GM18907 (cell line): ENCODE measurements at regions not wholly inside any gene's neighbourhood (a gene's known extent, or its start where the extent isn't known, plus 50 kb on each side); places are given as distances from the start of the nearest gene placed in this dataset.
A peak's percentile ranks its signal among the peaks of the same experiment; 100 is the strongest.
"Not testable (repeated sequence)": the region's sequence is repeated elsewhere in the genome, so short reads cannot be mapped to it uniquely, and the experiment has no call there.

Experiments used
- ATAC-seq: cut with Tn5 transposase; IDR thresholded peaks from one replicate; pipeline ENCODE4 v1.9.1; 2021; ENCODE audit warnings: mild to moderate bottlenecking, moderate library complexity; ENCODE audit not compliant: unreplicated experiment

DNA sequence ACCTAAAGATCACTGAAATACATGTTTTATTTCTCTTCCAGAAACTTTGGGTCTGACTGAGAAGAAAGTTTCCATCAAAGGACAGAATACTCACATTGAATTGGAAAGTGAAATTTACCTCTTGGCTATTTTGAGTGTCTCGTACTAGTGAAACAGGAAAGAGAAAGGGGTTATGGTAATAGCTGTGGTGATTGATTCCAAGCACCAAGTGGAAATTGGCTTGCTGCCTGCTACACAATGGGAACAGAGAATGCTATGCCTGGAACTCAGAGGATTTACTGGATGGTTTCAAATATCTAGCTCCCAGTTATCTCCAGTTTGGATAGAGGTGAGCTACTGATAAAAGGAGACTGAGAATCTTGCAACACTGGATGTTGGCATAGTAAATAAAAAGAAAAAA, 492.8 kb upstream of the FSIP2 start:
- no peak for ATAC-seq

DNA sequence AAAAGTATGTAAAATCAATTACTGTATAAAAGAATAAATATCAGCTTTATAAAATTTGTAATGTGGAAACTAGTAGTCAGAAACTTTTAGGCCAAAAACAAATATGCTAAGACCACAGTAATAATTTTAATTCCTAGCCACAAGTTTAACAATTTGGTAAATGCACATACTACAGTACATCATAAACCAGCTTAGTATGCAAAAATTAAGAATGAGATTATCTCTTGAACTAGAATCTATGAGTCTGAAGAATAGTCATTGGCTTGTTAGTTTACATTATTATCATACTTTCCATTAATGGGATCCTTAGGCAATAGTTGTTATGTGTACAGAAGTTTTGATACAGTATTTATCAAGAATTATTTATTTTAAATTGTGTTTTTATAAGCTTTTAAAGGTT, 491.9 kb upstream of the FSIP2 start:
- ATAC-seq: no peak

DNA sequence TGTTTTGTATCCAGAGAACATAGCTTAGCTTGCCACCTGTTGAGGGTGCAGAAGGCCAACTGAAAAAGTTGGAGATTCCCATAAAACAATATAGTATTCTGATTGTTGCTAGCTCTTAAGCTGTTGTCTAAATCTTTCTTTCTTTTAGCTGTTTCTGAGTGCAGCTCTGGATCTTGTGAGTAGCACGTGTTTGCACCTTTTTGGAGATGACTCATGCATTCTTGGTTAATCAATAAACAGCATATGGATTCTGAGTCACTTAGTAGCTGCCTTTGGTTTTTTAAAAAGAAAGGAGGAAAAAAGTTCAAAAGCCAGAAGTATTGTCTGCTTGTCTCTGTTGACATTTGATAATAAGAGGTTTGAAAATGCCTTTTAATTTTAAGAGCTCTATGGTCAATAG, 483.0 kb upstream of the FSIP2 start:
- ATAC-seq: peak; percentile 78

DNA sequence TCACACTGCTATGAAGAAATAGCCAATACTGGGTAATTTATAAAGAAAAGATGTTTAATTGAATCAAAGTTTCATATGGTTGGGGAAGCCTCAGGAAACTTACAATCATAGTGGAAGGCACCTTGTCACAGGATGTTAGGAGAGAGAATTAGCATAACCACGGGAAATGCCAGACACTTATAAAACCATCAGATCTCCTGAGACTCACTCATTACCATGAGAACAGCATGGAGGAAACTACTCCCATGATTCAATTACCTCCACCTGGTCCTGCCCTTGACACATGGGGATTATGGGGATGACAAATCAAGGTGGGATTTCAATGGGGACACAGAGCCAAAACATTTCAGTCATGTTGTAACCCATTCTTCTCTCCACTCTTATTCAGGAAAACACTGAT, 472.9 kb upstream of the FSIP2 start:
- no peak for ATAC-seq

DNA sequence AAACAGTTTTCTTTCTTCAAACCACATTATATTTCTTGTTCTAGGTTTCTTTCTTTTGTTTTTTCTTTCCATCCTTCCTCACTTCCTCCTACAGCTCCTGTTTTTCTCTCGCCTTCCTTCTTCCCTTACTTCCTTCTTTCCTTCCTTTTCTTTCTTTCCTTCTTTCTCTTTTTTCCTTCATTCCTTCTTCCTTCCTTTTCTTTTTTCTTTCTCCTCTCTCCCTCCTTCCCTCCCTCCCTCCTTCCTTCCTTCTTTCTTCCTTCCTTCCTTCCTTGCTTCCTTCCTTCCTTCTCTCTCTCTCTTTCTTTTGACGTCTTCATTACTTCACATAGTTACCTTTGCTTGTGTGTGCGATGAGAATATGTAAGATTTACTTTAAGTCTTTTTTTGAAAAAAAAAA, 470.0 kb upstream of the FSIP2 start:
- ATAC-seq: no peak

DNA sequence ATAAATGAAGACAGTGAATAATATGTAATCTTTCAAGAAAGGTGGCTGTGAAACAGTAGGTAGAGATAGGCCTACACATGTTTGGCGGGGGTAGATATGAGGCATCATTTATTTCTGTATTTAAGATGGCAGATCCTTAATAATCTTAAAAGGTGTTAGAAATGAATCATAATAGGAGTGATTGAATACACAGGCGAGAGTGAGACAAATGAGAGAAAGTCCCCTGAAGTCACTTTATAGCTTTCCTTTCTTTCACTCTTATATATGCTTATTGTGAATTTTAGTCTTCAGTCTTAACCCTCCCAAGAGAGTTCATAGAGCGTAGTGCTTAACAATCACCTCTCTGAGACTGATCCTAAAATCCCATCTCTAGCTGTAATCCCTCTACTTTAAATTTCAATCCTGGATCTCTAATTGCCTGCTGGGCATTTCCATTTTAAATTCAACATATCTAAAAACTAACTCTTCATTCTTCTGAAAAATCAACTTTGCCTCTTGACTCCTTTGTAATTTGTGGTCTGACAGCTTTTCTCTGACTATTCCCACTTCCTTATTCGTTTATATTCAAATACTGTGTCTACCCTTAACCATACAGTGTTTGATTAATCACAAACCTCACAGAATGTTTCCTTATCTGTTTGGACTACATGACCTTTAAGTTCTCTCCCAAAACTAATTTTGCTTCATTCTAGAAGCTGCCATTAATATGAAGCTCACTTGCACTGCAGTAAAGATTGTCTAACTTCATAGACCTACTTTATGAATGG, 463.7 kb upstream of the FSIP2 start:
- ATAC-seq: no peak

DNA sequence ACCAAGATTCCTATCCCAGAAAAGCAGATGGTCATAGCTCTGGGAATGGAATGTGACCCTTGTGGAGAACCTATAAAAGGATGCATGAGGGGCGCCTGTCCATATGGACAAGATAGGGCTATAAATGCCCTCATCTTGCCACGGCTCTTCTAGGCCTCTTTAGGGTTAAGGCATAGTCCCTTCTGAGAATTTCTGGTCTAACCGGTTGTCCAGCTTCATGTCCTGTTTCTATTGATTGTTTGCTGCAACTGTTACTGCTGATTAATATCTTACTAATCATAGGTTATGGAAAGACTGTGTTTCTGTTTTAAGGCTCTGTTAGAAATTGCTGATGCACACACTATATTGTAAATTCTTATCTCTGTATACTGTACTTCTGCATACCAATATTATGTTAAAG, 462.6 kb upstream of the FSIP2 start:
- not testable (repeated sequence) for ATAC-seq

DNA sequence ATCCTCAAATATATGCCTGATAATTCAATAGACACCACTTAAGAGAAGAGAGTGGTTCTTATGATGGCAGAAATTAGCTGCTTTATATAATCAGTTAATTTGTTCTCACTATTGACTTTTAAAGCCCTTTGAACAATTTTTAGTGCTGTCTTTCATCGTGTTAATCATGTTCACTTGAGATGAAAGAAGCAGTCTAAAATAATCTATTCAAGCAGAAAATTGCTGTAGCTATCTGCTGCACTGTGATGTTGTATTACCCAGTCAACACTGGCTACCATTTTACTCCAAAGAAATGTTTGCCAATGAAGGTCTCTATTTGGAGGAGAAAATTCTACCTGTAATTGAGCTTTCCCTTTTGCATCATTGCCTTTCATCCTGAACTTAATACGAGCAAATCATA, 459.8 kb upstream of the FSIP2 start:
- no peak for ATAC-seq

DNA sequence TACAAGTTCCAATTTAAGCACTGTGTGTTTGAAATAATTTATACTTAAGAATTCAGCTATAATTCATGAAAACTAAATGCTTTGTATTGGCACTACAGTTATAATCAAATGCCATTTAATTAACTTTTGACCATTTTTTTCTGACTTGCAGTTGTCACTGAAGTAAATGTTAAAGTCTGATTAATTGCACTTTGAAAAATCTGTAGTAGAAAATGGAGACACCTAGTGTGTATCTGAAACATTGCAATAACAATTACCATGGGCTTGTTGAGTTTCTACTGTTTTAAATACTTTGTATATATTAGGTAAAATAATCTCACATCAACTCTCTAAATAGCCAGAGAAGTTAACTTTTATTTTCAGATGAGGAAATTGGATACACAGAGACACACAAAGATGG, 458.6 kb upstream of the FSIP2 start:
- ATAC-seq: peak; percentile 67

DNA sequence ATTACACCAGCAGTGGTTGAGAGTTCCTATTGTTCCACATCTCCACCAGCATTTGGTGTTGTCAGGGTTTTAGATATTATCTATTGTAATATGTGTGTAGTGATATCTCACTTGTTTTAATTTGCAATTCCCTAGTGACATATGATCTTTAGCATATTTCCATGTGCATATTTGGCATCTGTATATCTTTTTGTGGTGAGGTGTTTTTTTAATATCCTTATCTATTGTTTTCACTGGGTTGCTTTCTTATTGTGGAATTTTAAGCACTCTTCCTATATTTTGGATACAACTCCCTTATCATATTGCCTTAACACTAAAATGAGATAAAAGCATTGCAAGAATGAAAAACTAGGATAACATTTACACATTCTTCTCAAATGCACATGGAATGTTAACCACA, 453.9 kb upstream of the FSIP2 start:
- no peak for ATAC-seq

DNA sequence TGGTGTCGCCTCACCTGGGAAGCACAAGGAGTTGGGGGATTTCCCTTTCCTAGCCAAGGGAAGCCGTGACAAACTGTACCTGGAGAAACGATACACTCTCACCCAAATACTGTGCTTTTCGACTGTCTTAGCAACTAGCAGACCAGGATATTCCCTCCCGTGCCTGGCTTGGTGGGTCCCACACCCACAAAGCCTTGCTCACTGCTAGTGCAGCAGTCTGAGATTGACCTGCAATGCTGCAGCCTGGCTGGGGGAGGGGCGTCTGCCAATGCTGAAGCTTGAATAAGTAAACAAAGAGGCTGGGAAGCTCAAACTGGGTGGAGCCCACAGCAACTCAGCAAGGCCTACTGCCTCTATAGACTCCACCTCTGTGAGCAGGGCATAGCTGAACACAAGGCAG, 448.6 kb upstream of the FSIP2 start:
- ATAC-seq: not testable (repeated sequence)

DNA sequence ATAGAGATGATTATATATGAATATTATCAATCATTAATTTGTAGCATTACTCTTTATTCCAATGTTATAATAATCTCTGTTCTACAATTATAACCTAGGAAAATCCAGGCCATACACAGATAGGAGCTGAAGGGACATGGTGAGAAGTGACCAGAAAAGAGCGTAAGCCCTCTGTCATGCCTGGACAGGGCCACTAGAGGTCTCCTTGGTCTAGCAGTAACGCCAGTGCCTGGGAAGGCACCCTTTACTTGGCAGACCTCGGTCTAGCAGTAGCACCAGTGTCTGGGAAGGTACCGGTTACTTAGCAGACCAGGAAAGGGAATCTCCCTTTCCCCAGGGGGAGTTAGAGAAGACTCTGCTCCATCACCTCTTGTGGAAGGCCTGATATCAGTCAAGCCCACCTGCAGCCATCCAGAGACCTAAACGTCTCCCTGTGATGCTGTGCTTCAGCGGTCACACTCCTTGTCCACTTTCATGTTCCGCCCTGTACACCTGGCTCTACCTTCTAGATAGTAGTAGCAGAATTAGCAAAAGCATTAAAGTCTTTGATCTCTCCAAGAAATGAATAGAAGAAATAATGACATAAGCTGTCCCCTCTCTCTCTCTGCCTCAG, 447.5 kb upstream of the FSIP2 start:
- peak; percentile 98 for ATAC-seq

DNA sequence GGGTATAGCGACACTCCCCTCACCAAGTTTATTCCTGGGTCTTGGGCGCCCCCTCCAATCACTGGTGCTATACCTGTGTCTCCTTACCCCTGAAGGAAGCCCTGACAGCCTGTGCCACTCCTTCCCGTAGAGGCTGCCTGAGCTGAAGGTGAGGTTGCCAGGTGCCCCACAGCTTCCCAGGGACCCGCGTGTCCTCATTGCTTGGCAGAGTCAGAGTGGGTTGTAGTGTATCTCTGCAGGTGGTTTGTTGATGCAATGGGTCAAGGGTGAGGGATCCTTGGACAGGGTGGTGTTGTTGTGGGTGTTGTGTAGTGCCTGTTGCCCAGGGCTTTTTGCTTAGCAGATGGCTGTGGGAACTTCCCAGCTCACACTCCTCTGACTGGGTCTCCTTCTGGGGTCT, 438.7 kb upstream of the FSIP2 start:
- ATAC-seq: no peak

DNA sequence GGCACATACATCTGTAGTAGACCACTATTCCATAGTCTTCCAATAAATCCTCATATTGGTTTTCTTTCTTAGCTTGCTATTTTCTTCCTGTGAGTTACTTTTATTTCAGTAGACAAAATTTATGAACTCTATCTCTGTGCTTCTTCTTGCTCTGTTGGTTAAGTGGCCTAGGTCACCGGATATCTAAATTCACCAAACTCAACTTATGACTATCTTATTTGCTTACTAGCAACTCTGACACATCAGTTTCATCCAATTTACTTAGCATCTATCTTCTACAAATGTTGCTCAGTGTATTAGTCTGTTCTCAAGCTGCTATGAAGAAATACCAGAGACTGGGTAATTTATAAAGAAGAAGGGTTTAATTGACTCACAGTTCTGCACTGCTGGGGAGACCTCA, 432.5 kb upstream of the FSIP2 start:
- no peak for ATAC-seq

DNA sequence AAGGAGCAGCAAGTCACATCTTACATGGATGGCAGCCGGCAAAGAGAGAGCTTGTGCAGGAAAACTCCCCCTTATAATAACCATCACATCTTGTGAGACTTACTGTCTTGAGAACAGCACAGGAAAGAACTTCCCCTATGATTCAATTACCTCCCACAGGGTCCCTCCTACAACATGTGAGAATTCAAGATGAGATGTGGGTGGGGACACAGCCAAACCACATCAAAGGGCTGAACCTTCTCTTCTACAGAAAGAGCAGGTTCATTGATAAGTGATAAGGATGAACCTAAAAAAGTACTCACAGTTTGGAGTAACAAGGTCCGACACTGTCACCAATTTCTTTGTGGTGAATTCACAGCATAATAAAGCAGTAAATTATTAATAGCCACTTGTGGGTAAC, 422.2 kb upstream of the FSIP2 start:
- peak; percentile 85 for ATAC-seq

DNA sequence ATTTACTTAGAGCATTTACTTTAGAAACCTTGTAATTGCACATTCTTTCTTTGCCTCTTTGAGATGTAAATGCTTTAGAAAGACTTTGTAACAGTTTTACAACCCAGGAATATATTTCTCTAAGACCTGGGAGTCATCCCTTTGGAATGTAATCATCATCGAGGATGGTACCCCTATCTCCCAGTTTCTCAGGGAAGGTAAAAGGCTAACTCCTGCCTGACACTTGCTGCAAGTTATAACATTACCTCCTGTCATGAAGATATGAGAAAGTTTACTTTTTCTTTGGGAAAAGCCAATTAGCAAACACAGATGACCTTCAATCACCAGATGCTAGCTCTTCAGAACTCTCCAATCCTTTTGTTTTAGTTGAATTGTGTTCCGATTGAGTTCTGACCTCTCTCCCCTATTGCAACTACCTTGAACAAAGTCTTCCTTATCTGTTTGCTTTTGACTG, 420.3 kb upstream of the FSIP2 start:
- no peak for ATAC-seq

DNA sequence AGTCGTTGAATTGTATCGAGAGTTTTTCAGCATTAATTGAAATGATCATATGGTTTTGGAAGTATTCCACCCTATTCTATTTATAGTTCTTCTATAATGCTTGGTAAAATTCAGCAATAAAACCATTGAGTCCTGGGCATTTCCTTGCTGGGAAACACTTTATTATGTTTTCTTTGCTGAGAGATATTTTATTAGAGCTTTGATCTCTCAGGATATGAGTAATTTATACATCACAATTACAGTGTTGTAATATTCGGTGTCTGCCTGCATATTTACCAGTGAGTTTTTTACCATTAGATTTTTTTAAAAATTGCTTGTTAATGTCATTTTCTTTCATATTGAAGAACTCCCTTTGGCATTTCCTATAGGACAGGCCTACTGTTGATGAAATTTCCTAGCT, 402.7 kb upstream of the FSIP2 start:
- ATAC-seq: no peak

DNA sequence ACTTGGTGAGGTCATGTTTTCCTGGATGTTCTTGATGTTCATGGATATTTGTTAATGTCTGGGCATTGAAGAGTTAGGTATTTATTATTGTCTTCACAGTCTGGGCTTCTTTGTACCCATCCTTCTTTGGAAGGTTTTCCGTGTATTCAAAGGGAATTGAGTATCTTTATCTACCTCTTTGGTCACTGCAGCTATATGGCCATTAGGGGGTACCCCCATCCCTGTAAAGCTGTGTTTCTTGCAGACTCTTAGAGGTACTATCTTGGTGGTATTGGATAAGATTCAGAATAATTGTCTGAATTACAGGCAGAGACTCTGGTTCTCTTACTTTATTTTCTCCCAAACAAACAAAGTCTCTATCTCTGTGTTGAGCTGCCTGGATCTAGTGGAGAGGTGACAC, 401.6 kb upstream of the FSIP2 start:
- no peak for ATAC-seq

DNA sequence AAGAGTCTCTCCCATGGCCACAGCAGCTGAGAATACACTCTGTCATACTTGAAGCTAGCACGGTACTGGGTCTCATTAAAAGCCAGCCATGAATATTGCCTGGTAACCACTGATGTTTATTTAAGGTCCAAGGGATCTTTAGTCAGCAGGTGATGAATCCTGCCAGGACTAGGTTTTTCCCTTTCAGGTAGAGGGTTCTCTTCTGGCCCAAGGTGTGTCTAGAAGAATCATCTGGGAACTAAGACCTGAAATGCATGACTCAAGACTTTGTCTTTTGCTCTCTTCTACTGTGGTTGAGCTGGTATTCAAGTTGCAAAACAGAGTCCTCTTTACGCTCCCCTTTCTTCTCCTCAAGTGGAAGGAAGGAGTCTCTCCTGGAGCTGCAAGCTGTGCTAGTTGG, 400.5 kb upstream of the FSIP2 start:
- ATAC-seq: no peak

DNA sequence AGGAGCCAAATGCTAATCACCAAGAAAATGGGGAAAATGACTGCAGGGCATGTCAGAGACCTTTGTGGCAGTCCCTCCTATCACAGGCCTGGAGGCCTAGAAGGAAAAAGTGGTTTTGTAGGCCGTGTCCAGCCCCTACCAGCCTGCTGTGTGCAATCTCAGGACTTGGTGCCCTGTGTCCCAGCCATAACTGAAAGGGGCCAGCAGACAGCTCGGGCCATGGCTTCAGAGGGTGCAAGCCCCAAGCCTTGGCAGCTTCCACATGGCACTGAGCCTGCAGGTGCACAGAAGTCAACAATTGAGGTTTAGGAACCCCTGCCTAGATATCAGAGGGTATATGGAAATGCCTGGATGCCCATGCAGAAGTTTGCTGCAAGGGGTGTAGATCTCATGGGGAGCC, 391.2 kb upstream of the FSIP2 start:
- ATAC-seq: no peak

DNA sequence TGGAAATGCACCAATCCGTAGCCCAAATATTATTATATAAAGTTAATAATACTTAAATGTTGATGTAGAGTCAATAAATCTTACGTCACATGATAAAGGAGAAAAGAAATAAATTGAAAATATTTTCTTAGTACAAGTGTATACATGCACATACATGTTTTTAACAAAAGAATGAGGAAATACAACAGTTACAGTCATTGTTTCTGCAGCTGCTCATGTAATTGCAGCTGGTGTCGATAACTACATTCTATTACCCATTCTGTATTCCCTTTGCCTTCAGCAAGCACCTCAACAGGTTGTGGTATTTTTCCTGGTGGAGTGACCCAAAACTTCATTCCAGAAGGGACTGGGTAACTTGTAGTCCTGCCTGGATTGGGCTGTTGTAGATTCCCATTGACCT, 377.8 kb upstream of the FSIP2 start:
- no peak for ATAC-seq

DNA sequence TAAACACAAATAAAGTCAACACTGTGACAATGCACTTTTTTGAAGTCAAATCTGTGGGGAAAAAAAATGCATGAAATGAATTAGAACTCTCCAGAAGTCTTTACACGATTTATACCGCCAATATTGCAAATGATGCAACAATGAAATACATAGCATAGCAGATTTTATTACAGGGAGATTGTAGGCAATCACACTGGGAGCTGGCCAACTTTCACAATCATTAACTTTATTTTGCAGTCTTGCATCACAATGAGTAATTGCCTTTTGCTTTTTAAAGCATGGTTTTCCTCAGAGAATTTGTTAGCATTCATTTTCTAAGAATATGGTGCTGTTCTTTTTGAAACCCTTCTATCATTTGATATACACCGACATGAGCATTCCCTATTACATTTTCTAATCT, 366.4 kb upstream of the FSIP2 start:
- no peak for ATAC-seq

DNA sequence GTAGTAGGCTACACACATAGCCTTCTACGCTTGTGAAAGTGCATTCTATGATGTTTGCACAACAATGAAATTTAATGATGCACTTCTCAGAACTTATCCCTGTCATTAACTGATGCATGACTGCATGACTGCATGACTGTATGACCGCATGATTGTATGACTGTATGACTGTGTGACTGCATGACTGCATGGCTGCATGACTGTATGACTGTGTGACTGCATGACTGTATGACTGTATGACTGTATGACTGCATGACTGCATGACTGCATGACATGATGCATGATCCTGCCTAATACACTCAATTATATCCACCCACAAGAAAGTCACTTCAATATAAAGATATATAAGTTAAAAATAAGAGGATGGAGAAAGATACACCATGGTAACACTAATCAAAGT, 365.4 kb upstream of the FSIP2 start:
- ATAC-seq: no peak
